Karpas-422 (cell line): ENCODE measurements at regions not wholly inside any gene's neighbourhood (a gene's known extent, or its start where the extent isn't known, plus 50 kb on each side); places are given as distances from the start of the nearest gene placed in this dataset.
A peak's percentile ranks its signal among the peaks of the same experiment; 100 is the strongest.
"Not testable (repeated sequence)": the region's sequence is repeated elsewhere in the genome, so short reads cannot be mapped to it uniquely, and the experiment has no call there.

Source experiments
- DNase-seq: peaks from one replicate; pipeline ENCODE4 v3.0.0-alpha.2; 2015
- H2AFZ ChIP-seq: fragments of 200-600 bp; sonication (generic); 2 replicates; pipeline ENCODE4 v1.6.1; 2014; ENCODE audit warnings: antibody characterized with exemption, low read length, mixed read lengths
- H3K27ac ChIP-seq: fragments of 200-600 bp; sonication (generic); 2 replicates; pipeline ENCODE4 v1.5.1; 2014; ENCODE audit warnings: mild to moderate bottlenecking, low read length, moderate library complexity
- H3K27me3 ChIP-seq: fragments of 200-600 bp; sonication (generic); 2 replicates; pipeline ENCODE4 v1.6.1; 2014; ENCODE audit warnings: low read length, mixed read lengths
- H3K36me3 ChIP-seq: fragments of 200-600 bp; sonication (generic); 2 replicates; pipeline ENCODE4 v1.6.1; 2014; ENCODE audit warnings: low read length, mixed read lengths; ENCODE audit not compliant: insufficient read depth
- H3K4me1 ChIP-seq: fragments of 200-600 bp; sonication (generic); 2 replicates; pipeline ENCODE4 v1.6.1; 2014; ENCODE audit warnings: mild to moderate bottlenecking, low read length, mixed read lengths
- H3K4me2 ChIP-seq: fragments of 200-600 bp; sonication (generic); 2 replicates; pipeline ENCODE4 v1.6.1; 2014; ENCODE audit warnings: low read length, low read depth, mild to moderate bottlenecking; ENCODE audit not compliant: poor library complexity, severe bottlenecking
- H3K4me3 ChIP-seq: fragments of 200-600 bp; sonication (generic); 2 replicates; pipeline ENCODE4 v1.5.1; 2014; ENCODE audit warnings: mild to moderate bottlenecking, antibody characterized with exemption, low read length, mixed read lengths
- H3K79me2 ChIP-seq: fragments of 200-600 bp; sonication (generic); 2 replicates; pipeline ENCODE4 v1.6.1; 2014; ENCODE audit warnings: mild to moderate bottlenecking, low read length, mixed read lengths
- H3K9ac ChIP-seq: fragments of 200-600 bp; sonication (generic); 2 replicates; pipeline ENCODE4 v1.6.0; 2014; ENCODE audit warnings: low read length
- H3K9me2 ChIP-seq: fragments of 200-600 bp; sonication (generic), shearing (Covaris generic); replicated peaks from 2 replicates; pipeline ENCODE4 v1.6.0; 2014; ENCODE audit warnings: mild to moderate bottlenecking, low read length, moderate library complexity; ENCODE audit not compliant: insufficient read depth
- H3K9me3 ChIP-seq: fragments of 300-700, 200-600 bp; sonication (generic); 2 replicates; pipeline ENCODE4 v1.6.1; 2014; ENCODE audit warnings: low read length, mixed read lengths
- H4K20me1 ChIP-seq: fragments of 200-600 bp; sonication (generic); 2 replicates; pipeline ENCODE4 v1.6.1; 2014; ENCODE audit warnings: mild to moderate bottlenecking, antibody characterized with exemption, low read length, low read depth; ENCODE audit not compliant: insufficient read depth

- Histone ChIP-seq H3K27ac (no peak overlapping the region), H3K27me3 (no peaks in the 10 kb centered on the region), H3K9me3 (peaks cover 9% of the 10 kb centered on the region), H3K4me1 (no peaks in the 10 kb centered on the region), H3K4me2 (no peak overlapping the region), H2AFZ (no peak overlapping the region), H3K79me2 (no peaks in the 10 kb centered on the region), H4K20me1 (no peaks in the 10 kb centered on the region), H3K9ac (no peak overlapping the region), H3K9me2 (no peaks in the 10 kb centered on the region), H3K36me3 (no peaks in the 10 kb centered on the region), H3K4me3 (no peak overlapping the region)
- DNase-seq, result no peak
Observed at GRCh38 chr4:132169660-132170059, 979.4 kb upstream of the PCDH10 start.

- Histone ChIP-seq H3K36me3 (no peaks in the 10 kb centered on the region), H3K4me2 (no peak overlapping the region), H3K4me1 (no peaks in the 10 kb centered on the region), H3K27me3 (no peaks in the 10 kb centered on the region), H3K9me3 (peaks cover 21% of the 10 kb centered on the region), H3K27ac (no peak overlapping the region), H3K4me3 (no peak overlapping the region), H2AFZ (no peak overlapping the region), H3K9me2 (no peaks in the 10 kb centered on the region), H3K79me2 (no peaks in the 10 kb centered on the region), H4K20me1 (no peaks in the 10 kb centered on the region), H3K9ac (no peak overlapping the region)
- DNase-seq, result no peak
Observed at GRCh38 chr4:132180020-132180427, 969.1 kb upstream of the PCDH10 start.

- no peaks in the 10 kb centered on the region for H3K36me3 ChIP-seq
- H3K9me2 ChIP-seq, result no peaks in the 10 kb centered on the region
- no peaks in the 10 kb centered on the region for H3K4me1 ChIP-seq
- no peaks in the 10 kb centered on the region for H3K27me3 ChIP-seq
- H2AFZ ChIP-seq, result no peak overlapping the region
- H3K9ac ChIP-seq, result no peak overlapping the region
- H3K4me2 ChIP-seq, result no peak overlapping the region
- H4K20me1 ChIP-seq, result no peaks in the 10 kb centered on the region
- no peak for DNase-seq
- no peak overlapping the region for H3K27ac ChIP-seq
- H3K4me3 ChIP-seq, result no peak overlapping the region
- peaks cover 18% of the 10 kb centered on the region for H3K9me3 ChIP-seq
- no peaks in the 10 kb centered on the region for H3K79me2 ChIP-seq
Observed at GRCh38 chr4:132195176-132195575, 953.9 kb upstream of the PCDH10 start.

- DNase-seq, result no peak
Observed at GRCh38 chr4:132203618-132204017, 945.5 kb upstream of the PCDH10 start.

GRCh38 chr4:132214519-132214918 is 934.6 kb upstream of the PCDH10 start:
- no peaks in the 10 kb centered on the region for H3K9me2 ChIP-seq
- no peaks in the 10 kb centered on the region for H3K27me3 ChIP-seq
- H4K20me1 ChIP-seq, result no peaks in the 10 kb centered on the region
- no peaks in the 10 kb centered on the region for H3K79me2 ChIP-seq
- H3K4me1 ChIP-seq, result no peaks in the 10 kb centered on the region
- H3K27ac ChIP-seq, result no peak overlapping the region
- H3K9ac ChIP-seq, result no peak overlapping the region
- H2AFZ ChIP-seq, result no peak overlapping the region
- H3K36me3 ChIP-seq, result no peaks in the 10 kb centered on the region
- no peak for DNase-seq
- no peak overlapping the region for H3K4me2 ChIP-seq
- no peak overlapping the region for H3K4me3 ChIP-seq
- peaks cover 11% of the 10 kb centered on the region for H3K9me3 ChIP-seq

More at GRCh38 chr4:132203618-132204017, 945.5 kb upstream of the PCDH10 start:
- Histone ChIP-seq H3K27me3 (no peaks in the 10 kb centered on the region), H3K9ac (no peak overlapping the region), H4K20me1 (no peaks in the 10 kb centered on the region), H3K9me3 (0 out of 2 replicates have a peak, but pooled peaks cover 3% of the 10 kb centered on the region), H3K27ac (no peak overlapping the region), H2AFZ (peak overlapping the region; percentile 15; the same call in 1 of the 2 replicates), H3K4me1 (no peaks in the 10 kb centered on the region), H3K4me2 (peak overlapping the region; percentile 2), H3K9me2 (no peaks in the 10 kb centered on the region), H3K79me2 (no peaks in the 10 kb centered on the region), H3K4me3 (no peak overlapping the region), H3K36me3 (no peaks in the 10 kb centered on the region)

- H2AFZ ChIP-seq, result peak overlapping the region; percentile 7; the same call in 1 of the 2 replicates
- DNase-seq, result no peak
- H3K4me1 ChIP-seq, result no peaks in the 10 kb centered on the region
- no peak overlapping the region for H3K4me3 ChIP-seq
- H4K20me1 ChIP-seq, result no peaks in the 10 kb centered on the region
- H3K27ac ChIP-seq, result no peak overlapping the region
- no peaks in the 10 kb centered on the region for H3K27me3 ChIP-seq
- H3K9me3 ChIP-seq, result peaks cover 5% of the 10 kb centered on the region; the same call in 1 of the 2 replicates
- no peaks in the 10 kb centered on the region for H3K9me2 ChIP-seq
- H3K4me2 ChIP-seq, result no peak overlapping the region
- no peaks in the 10 kb centered on the region for H3K36me3 ChIP-seq
- H3K9ac ChIP-seq, result no peak overlapping the region
- H3K79me2 ChIP-seq, result no peaks in the 10 kb centered on the region
Observed at GRCh38 chr4:132218406-132218805, 930.7 kb upstream of the PCDH10 start.

GRCh38 chr4:132227151-132227856 is 921.8 kb upstream of the PCDH10 start:
- Histone ChIP-seq H3K9me2 (no peaks in the 10 kb centered on the region), H2AFZ (no peak overlapping the region), H3K27me3 (no peaks in the 10 kb centered on the region), H3K27ac (no peak overlapping the region), H3K9ac (no peak overlapping the region), H4K20me1 (no peaks in the 10 kb centered on the region), H3K4me1 (no peaks in the 10 kb centered on the region), H3K79me2 (no peaks in the 10 kb centered on the region), H3K4me3 (no peak overlapping the region), H3K4me2 (no peak overlapping the region), H3K36me3 (no peaks in the 10 kb centered on the region), H3K9me3 (peaks cover 30% of the 10 kb centered on the region)
- DNase-seq, result no peak

- not testable (repeated sequence) for H3K4me2 ChIP-seq, H2AFZ ChIP-seq, H3K27me3 ChIP-seq, H3K36me3 ChIP-seq, H3K79me2 ChIP-seq, H3K4me3 ChIP-seq, H3K9me2 ChIP-seq, H4K20me1 ChIP-seq, H3K27ac ChIP-seq, H3K9ac ChIP-seq, H3K4me1 ChIP-seq
- peak; percentile 55 for DNase-seq
- H3K9me3 ChIP-seq, result peaks cover 30% of the 10 kb centered on the region
Observed at GRCh38 chr4:132227857-132228165, 921.3 kb upstream of the PCDH10 start.
